Karpas-422 (cell line): ENCODE measurements at regions not wholly inside any gene's neighbourhood (a gene's known extent, or its start where the extent isn't known, plus 50 kb on each side); places are given as distances from the start of the nearest gene placed in this dataset.

Experiments
- DNase-seq: peaks from one replicate; pipeline ENCODE4 v3.0.0-alpha.2; 2015
- H2AFZ ChIP-seq: fragments of 200-600 bp; sonication (generic); 2 replicates; pipeline ENCODE4 v1.6.1; 2014; ENCODE audit warnings: antibody characterized with exemption, low read length, mixed read lengths
- H3K27ac ChIP-seq: fragments of 200-600 bp; sonication (generic); 2 replicates; pipeline ENCODE4 v1.5.1; 2014; ENCODE audit warnings: mild to moderate bottlenecking, low read length, moderate library complexity
- H3K27me3 ChIP-seq: fragments of 200-600 bp; sonication (generic); 2 replicates; pipeline ENCODE4 v1.6.1; 2014; ENCODE audit warnings: low read length, mixed read lengths
- H3K36me3 ChIP-seq: fragments of 200-600 bp; sonication (generic); 2 replicates; pipeline ENCODE4 v1.6.1; 2014; ENCODE audit warnings: low read length, mixed read lengths; ENCODE audit not compliant: insufficient read depth
- H3K4me1 ChIP-seq: fragments of 200-600 bp; sonication (generic); 2 replicates; pipeline ENCODE4 v1.6.1; 2014; ENCODE audit warnings: mild to moderate bottlenecking, low read length, mixed read lengths
- H3K4me2 ChIP-seq: fragments of 200-600 bp; sonication (generic); 2 replicates; pipeline ENCODE4 v1.6.1; 2014; ENCODE audit warnings: low read length, low read depth, mild to moderate bottlenecking; ENCODE audit not compliant: poor library complexity, severe bottlenecking
- H3K4me3 ChIP-seq: fragments of 200-600 bp; sonication (generic); 2 replicates; pipeline ENCODE4 v1.5.1; 2014; ENCODE audit warnings: mild to moderate bottlenecking, antibody characterized with exemption, low read length, mixed read lengths
- H3K79me2 ChIP-seq: fragments of 200-600 bp; sonication (generic); 2 replicates; pipeline ENCODE4 v1.6.1; 2014; ENCODE audit warnings: mild to moderate bottlenecking, low read length, mixed read lengths
- H3K9ac ChIP-seq: fragments of 200-600 bp; sonication (generic); 2 replicates; pipeline ENCODE4 v1.6.0; 2014; ENCODE audit warnings: low read length
- H3K9me2 ChIP-seq: fragments of 200-600 bp; sonication (generic), shearing (Covaris generic); replicated peaks from 2 replicates; pipeline ENCODE4 v1.6.0; 2014; ENCODE audit warnings: mild to moderate bottlenecking, low read length, moderate library complexity; ENCODE audit not compliant: insufficient read depth
- H3K9me3 ChIP-seq: fragments of 300-700, 200-600 bp; sonication (generic); 2 replicates; pipeline ENCODE4 v1.6.1; 2014; ENCODE audit warnings: low read length, mixed read lengths
- H4K20me1 ChIP-seq: fragments of 200-600 bp; sonication (generic); 2 replicates; pipeline ENCODE4 v1.6.1; 2014; ENCODE audit warnings: mild to moderate bottlenecking, antibody characterized with exemption, low read length, low read depth; ENCODE audit not compliant: insufficient read depth

DNA sequence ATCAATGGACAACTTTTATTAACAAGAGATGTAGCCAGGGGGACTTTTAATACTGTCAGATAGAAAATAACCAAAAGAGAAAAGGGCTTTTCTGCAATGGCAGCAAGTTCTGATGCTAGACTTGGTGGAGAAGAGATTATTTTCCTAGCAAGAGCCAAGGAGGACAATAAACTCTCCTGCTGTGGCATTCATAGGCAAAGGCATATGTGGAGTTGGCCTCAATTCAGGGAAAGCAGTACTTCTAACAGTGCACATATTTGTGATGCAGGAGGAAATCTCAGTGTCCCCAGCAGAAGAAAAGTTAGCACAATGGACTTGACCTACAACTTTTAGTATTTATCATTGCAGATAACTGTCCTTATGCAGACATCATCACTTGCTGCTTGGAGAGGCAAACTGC lies 75.1 kb upstream of the GRIK1 start:
- no peaks in the 10 kb centered on the region for H4K20me1 ChIP-seq
- no peak for DNase-seq
- H3K9ac ChIP-seq, result no peak overlapping the region
- H3K27ac ChIP-seq, result no peak overlapping the region
- H2AFZ ChIP-seq, result no peak overlapping the region
- H3K27me3 ChIP-seq, result no peaks in the 10 kb centered on the region
- no peak overlapping the region for H3K4me3 ChIP-seq
- H3K4me2 ChIP-seq, result no peak overlapping the region
- H3K9me3 ChIP-seq, result no peaks in the 10 kb centered on the region
- no peaks in the 10 kb centered on the region for H3K4me1 ChIP-seq
- no peaks in the 10 kb centered on the region for H3K79me2 ChIP-seq
- no peaks in the 10 kb centered on the region for H3K36me3 ChIP-seq
- 0 out of 2 replicates have a peak, but pooled peaks cover 4% of the 10 kb centered on the region for H3K9me2 ChIP-seq

- H3K9ac ChIP-seq, result no peak overlapping the region
- 0 out of 2 replicates have a peak, but pooled peaks cover 3% of the 10 kb centered on the region for H3K9me2 ChIP-seq
- H3K9me3 ChIP-seq, result no peaks in the 10 kb centered on the region
- H3K27ac ChIP-seq, result no peak overlapping the region
- H3K27me3 ChIP-seq, result no peaks in the 10 kb centered on the region
- H3K4me1 ChIP-seq, result no peaks in the 10 kb centered on the region
- no peaks in the 10 kb centered on the region for H3K79me2 ChIP-seq
- H4K20me1 ChIP-seq, result no peaks in the 10 kb centered on the region
- H3K4me3 ChIP-seq, result no peak overlapping the region
- no peak overlapping the region for H2AFZ ChIP-seq
- no peaks in the 10 kb centered on the region for H3K36me3 ChIP-seq
- no peak overlapping the region for H3K4me2 ChIP-seq
- no peak for DNase-seq
Measured at GRCh38 chr21:29991624-29992023, 51.8 kb upstream of the GRIK1 start.

DNA sequence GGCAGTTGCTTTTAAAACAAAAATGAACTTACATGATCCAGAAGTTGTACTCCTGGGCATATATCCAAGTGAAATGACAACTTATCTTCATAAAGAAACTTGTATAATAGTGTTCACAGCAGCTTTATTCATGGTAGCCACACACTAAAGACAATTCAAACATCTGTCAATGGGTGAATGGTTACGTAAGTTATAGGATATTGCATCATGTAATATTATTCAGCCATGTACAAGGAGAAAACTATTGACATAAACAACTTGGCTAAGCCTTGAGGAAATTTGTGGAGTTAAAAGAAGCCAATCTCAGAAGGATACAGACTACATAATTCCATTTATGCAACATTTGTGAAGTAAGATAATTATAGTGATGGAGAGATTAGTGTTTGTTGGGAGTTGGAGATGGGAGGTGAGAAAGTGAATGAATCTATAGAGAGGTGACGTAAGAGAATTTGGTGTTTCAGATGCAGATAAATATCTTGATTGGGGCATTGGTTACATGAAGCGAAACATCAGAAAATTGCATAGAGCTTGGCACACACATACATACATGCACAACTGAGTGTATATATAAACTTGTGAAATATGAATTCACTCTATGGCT lies 49.9 kb upstream of the GRIK1 start:
- Histone ChIP-seq H3K79me2 (no peaks in the 10 kb centered on the region), H3K27me3 (no peaks in the 10 kb centered on the region), H3K36me3 (no peaks in the 10 kb centered on the region), H3K9me2 (no peaks in the 10 kb centered on the region), H3K9ac (no peak overlapping the region), H3K4me1 (no peaks in the 10 kb centered on the region), H4K20me1 (no peaks in the 10 kb centered on the region), H3K9me3 (no peaks in the 10 kb centered on the region), H3K27ac (no peak overlapping the region), H3K4me3 (no peak overlapping the region), H3K4me2 (no peak overlapping the region), H2AFZ (no peak overlapping the region)
- DNase-seq, result no peak
